ENCODE measurements at regions not wholly inside any gene's neighbourhood (a gene's known extent, or its start where the extent isn't known, plus 50 kb on each side); places are given as distances from the start of the nearest gene placed in this dataset.

DNA sequence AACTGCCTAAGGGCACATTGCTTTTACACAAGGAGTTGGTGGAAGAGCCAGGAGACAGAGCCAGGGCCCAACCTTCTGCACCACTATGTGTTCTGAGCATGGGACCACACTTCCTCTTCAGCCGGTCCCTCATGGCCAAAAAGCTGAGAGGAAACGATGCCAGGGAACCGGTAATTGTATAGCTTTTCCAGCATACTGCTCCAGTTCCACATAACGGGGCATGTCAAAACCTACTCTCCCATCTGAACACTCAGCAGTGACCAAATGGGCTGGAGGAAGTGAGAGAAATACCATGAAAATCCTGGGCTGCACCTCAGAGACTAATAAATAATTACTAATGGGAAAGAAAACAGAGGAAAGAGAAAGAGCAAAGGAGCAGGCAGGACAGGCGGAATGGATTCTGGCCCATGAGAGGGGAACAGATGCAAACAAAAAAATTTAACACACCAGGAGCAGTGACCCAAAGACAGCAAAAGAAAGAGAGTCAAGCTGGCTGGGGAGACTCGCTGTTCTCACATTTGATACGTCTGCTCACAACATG is 52.0 kb upstream of the BMP2 start:
- H3K4me3 Mint-ChIP-seq, result no peak overlapping the region
- no peaks in the 10 kb centered on the region for H3K36me3 Mint-ChIP-seq
- no peak overlapping the region for H3K27ac Mint-ChIP-seq
- H3K4me1 Mint-ChIP-seq, result no peaks in the 10 kb centered on the region
- H3K9me3 Mint-ChIP-seq, result peaks cover 0 to 11% (median 0%) of the 10 kb centered on the region in 7 donors
- H3K27me3 Mint-ChIP-seq, result peaks cover 0 to 8% (median 0%) of the 10 kb centered on the region in 3 donors
- ATAC-seq (ENCODE audit: low read depth in 2 of 2) (no peak), DNase-seq (no peak)

DNA sequence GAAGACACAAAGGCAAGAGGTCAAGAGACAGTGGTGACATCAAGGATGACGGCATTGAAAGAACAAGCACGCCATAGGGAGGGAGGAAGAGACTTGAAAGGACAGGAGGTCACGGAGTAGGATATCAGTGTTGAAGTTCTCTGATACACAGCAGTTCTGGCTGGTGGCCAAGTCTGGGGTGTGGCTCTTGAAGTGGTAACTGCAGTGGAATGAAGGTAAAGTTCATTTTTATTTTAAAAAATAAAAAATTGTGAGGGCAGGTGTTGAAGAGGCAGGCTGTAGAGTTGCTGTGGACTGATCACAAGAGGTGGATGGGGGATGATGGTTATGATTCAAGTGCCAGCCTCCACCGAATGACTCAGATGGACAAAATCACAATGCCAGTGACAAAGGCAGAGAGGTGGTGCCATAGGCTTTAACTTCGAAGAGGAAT is 53.2 kb upstream of the BMP2 start:
- no peak for ATAC-seq (ENCODE audit: low read depth in 2 of 2)
- Mint-ChIP-seq H3K4me3 (no peak overlapping the region), H3K36me3 (no peaks in the 10 kb centered on the region), H3K9me3 (peaks cover 0 to 6% (median 0%) of the 10 kb centered on the region in 7 donors), H3K4me1 (no peaks in the 10 kb centered on the region), H3K27ac (no peak overlapping the region), H3K27me3 (peaks cover 0 to 8% (median 0%) of the 10 kb centered on the region in 3 donors)
- no peak for DNase-seq

DNA sequence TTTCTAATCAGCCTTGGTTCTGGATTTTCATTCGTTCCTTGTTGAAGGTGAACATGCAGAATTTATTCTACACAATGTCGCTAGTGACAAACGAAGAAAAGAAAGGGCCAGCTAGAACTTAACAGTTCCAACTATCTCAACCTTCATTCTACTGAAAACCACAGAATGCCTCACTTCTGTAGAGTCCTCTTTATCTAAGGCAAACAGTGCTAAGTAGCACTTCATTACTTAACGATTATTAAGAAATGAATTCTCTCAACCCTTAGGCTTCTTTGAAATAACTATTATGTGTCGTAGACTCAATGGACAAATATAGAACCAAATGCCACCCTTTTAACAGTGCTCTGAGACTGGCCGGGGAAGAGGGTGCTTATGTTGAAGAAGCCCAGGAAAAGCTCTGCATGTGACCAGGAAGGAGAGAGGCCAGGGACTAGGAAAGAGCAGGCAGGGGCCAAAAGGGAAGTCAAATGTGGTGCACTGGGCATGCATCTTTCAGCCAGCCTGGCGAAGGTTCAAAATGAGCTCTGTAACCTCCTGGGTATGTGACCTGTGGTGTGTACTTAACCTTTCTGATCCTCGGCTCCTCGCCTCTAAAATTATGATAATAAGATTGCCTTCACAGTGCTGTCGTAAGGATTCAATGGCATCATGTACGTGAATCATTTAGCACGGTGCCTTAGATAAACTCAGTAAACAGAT is 55.4 kb upstream of the BMP2 start:
- H3K9me3 Mint-ChIP-seq, result no peaks in the 10 kb centered on the region

DNA sequence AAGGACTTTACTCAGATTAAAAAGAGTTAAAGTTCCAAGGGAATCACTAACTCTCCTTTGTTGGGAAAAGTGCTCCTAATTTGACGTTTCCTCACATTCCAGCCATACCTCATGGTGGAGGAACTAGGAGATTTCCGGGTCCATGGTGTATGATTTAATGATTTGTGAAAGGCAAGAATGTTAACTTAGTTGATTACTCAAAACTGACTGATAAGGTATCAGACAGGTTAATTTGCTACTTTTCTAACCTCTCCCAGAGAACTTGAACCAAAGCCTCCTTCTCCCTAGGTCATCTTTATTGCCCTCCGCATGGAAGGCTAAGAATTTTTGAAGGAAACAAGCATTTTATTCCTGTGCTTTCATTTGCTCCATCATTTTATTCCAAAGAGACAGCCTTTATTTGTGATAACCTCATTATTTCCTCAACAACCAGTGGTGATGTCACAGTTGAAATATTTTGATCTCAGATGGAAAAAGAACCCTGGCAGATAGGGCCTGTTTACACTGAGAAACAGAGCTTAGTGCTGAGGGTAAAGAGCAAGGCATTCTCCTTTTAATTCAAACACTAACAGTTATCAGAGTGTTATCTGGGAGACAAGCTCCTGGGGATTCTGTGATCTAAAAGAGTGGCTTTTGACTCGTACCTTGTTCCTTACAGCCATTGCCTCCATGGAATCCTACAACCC is 57.4 kb upstream of the BMP2 start:
- ATAC-seq (ENCODE audit: low read depth in 2 of 2) (no peak), DNase-seq (no peak)
- Mint-ChIP-seq H3K36me3 (no peaks in the 10 kb centered on the region), H3K4me1 (no peaks in the 10 kb centered on the region), H3K27me3 (no peaks in the 10 kb centered on the region), H3K4me3 (no peak overlapping the region), H3K9me3 (no peaks in the 10 kb centered on the region), H3K27ac (no peak overlapping the region)

More for the DNA sequence above, 55.4 kb upstream of the BMP2 start:
- Mint-ChIP-seq H3K27me3 (no peaks in the 10 kb centered on the region), H3K36me3 (no peaks in the 10 kb centered on the region), H3K27ac (no peak overlapping the region), H3K4me1 (no peaks in the 10 kb centered on the region), H3K4me3 (no peak overlapping the region)
- DNase-seq (no peak), ATAC-seq (ENCODE audit: low read depth in 2 of 2) (no peak)

DNA sequence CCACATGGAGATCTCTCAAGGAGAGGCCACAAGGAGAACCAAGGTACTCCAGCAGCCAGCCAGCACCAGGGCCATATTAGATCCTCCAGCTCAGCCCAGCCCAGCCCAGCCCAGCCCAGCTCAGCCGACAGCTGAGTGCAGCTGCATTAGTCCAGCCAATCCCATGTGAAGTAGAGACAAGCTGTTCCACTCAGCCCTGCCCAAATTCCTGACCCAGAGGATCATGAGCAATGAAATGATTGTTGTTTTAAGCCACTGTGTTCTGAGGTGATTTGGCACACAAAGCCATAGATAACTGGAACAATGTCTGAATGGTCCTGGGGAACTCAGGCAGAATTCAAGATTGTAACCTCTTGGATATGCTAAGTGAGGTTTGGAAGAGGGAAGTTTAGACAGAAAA is 59.5 kb upstream of the BMP2 start:
- H3K36me3 Mint-ChIP-seq, result no peaks in the 10 kb centered on the region
- no peaks in the 10 kb centered on the region for H3K4me1 Mint-ChIP-seq
- DNase-seq (no peak), ATAC-seq (ENCODE audit: low read depth in 2 of 2) (no peak)
- no peaks in the 10 kb centered on the region for H3K27me3 Mint-ChIP-seq
- H3K4me3 Mint-ChIP-seq, result peak overlapping the region in 1 of 8 donors; percentile 21
- no peak overlapping the region for H3K27ac Mint-ChIP-seq
- no peaks in the 10 kb centered on the region for H3K9me3 Mint-ChIP-seq

DNA sequence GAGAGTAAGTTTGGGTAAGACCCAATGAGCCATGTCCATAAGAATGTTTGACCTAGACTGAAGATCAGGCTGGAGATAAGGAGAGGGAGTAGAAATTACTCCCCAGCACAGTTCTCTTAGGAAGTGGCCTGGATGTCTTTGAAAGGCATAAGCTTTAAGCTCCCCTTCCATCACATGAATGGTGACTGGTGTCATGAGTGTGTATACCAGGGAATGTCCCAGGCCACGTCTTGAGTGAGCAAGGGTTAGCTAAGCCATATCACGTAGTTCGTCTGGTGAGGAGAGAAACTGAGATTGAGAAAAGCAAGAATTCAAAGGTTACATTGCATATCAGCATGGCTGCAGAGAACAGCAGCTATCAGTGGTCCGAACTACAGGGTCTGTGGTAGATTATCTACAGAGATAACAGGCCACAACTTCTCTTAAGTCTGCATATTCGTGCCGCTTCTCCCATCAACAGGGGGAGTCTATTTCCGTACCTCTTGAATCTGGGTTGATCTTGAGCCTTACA is 60.1 kb upstream of the BMP2 start:
- ATAC-seq (ENCODE audit: low read depth in 2 of 2) (no peak), DNase-seq (no peak)
- no peaks in the 10 kb centered on the region for H3K4me1 Mint-ChIP-seq
- H3K27me3 Mint-ChIP-seq, result no peaks in the 10 kb centered on the region
- no peak overlapping the region for H3K4me3 Mint-ChIP-seq
- no peaks in the 10 kb centered on the region for H3K9me3 Mint-ChIP-seq
- H3K36me3 Mint-ChIP-seq, result no peaks in the 10 kb centered on the region
- no peak overlapping the region for H3K27ac Mint-ChIP-seq

DNA sequence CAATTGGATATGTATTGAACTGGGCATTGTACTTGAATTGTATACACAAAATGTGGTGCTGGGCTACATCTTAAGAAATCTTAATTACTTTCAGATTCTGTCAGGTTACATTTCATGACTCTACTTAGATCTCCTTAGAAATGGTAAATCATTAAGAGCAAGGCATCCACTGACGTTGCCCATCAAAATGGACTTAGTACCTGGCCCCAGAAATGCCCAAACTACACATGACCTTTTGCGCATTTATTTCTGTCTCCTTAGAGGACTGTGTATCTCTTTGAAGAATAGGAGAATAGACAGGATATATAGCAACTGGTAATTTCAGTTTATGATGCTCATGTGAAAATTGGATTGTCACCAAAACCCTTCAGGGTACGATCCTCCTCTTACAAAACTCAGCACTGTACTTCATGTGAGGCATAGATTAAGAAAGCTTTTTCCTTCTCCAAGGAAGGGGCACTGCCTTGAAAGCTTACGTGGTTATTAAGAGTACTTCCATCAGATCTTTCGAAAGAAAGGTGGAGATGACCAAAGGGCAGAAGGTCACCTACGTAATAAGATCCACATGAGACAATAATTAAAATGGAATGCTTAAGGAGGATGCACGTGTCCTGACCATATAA is 61.4 kb upstream of the BMP2 start:
- Mint-ChIP-seq H3K4me1 (no peaks in the 10 kb centered on the region), H3K9me3 (peaks cover 0 to 5% (median 0%) of the 10 kb centered on the region in 7 donors), H3K27ac (no peak overlapping the region), H3K4me3 (no peak overlapping the region), H3K27me3 (no peaks in the 10 kb centered on the region), H3K36me3 (no peaks in the 10 kb centered on the region)
- ATAC-seq (ENCODE audit: low read depth in 2 of 2) (no peak), DNase-seq (no peak)

DNA sequence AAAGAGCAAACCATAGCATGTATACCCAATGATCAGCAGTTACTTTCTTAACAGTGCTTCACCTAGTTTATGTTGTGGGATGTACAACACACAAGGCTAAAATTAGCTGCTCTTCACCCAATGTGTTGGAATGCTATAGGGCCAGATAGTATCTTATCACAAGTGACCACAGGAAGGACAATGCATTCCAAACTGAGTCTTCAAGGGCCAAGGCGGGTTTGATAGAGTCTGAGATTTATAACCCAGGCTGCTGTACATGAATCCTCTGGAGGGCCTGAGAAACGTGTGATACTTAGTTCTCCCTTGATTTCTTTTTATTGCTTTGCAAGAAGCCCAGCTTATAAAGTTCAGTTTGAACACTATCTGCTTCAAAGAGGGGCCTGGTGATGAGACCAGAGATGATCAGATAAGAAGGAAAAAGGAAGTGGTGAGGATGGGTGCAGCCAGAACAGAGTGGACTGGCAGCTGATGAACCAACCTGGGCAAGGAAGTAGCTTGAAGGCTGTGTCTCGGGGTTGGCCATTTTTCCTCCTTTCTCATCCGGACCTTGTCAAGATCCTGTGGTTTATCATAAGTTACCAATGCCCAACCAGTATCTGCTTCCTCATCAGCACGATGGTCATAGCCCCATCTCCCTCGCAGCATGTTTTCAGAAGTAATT is 62.2 kb upstream of the BMP2 start:
- Mint-ChIP-seq H3K4me1 (peaks cover 0 to 5% (median 5%) of the 10 kb centered on the region in 3 donors), H3K4me3 (no peak overlapping the region), H3K27me3 (no peaks in the 10 kb centered on the region), H3K27ac (no peak overlapping the region), H3K9me3 (peaks cover 0 to 5% (median 0%) of the 10 kb centered on the region in 7 donors), H3K36me3 (no peaks in the 10 kb centered on the region)
- DNase-seq (no peak), ATAC-seq (ENCODE audit: low read depth in 2 of 2) (no peak)

DNA sequence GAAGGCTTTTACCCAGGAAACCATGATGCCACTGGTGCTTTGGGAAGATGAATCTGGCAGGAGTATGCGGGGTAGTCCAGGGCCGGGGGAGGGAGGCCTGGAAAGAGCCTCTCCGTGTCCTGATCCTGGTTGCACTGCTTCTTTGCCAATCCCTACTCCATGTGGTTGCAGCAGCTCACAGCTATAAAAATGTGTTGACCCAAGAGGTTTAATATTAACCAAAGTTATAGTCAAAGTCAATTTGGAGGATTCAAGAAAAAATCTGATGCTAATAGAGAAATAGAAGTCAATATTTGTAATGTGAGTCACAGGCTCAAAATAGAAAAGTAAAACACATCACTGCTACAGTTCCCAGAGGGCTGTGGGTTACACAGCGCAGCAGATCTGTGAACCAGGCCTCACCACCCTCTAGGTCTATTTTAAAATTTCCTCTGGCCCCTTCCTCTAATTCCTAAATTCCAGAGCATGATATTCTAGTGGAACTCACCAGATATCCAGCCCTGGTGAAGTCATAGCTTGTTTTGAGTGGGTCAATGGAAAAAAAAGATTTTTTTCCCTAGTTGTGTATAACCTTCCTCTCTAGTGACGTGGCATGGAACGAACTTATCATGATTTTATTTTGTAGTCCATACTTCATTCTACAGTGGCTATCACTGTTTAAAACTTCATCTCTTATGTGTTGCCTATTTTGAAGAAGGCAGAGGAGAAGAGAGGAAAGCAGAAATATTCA is 63.2 kb upstream of the BMP2 start:
- DNase-seq (no peak), ATAC-seq (ENCODE audit: low read depth in 2 of 2) (no peak)
- no peak overlapping the region for H3K4me3 Mint-ChIP-seq
- peaks cover 0 to 5% (median 5%) of the 10 kb centered on the region in 3 donors for H3K4me1 Mint-ChIP-seq
- H3K27me3 Mint-ChIP-seq, result no peaks in the 10 kb centered on the region
- H3K36me3 Mint-ChIP-seq, result no peaks in the 10 kb centered on the region
- peaks cover 0 to 9% (median 0%) of the 10 kb centered on the region in 7 donors for H3K9me3 Mint-ChIP-seq
- no peak overlapping the region for H3K27ac Mint-ChIP-seq

DNA sequence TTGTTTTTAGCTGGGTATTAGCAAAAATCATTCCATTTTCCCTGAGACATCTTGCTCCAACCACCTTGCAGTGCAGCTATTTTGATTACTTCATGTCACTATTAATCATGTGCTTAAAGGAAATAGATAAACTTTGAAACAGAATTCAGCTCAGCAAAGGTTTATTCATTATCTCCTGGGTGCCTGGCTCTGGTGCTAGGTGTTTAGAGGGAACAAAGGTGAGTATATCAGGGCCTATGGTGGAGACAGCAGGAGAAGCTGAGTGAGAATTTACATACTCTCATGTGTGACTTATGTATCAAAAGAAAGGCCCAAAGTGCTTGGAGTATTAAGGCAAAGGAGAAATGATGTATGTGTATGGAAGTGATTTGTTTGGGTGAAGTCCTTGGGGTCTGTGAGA is 63.8 kb upstream of the BMP2 start:
- H3K27me3 Mint-ChIP-seq, result no peaks in the 10 kb centered on the region
- no peak for ATAC-seq (ENCODE audit: low read depth in 2 of 2)
- H3K36me3 Mint-ChIP-seq, result no peaks in the 10 kb centered on the region
- no peak overlapping the region for H3K4me3 Mint-ChIP-seq
- DNase-seq, result no peak
- H3K9me3 Mint-ChIP-seq, result peaks cover 0 to 9% (median 0%) of the 10 kb centered on the region in 7 donors
- H3K27ac Mint-ChIP-seq, result no peak overlapping the region
- peaks cover 0 to 5% (median 5%) of the 10 kb centered on the region in 3 donors for H3K4me1 Mint-ChIP-seq

DNA sequence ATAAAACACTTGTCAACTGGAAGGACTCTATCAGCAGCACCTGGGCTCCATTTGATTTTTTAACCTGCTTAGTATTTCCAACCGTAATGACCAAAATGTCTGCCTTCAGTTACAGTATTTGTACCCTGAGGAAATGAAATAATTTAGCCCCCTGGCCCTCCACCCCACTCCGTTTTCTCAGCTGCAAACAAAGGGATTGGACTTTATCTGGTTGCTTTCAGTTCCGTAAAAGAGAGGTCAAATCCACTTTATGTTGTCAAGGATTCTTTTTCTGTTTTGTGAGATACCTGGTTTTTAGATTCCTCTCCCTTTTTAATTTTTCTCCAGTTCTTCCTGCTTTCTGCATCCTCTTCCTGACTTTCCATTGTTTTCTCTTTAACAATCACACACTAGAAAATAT is 64.4 kb upstream of the BMP2 start:
- H3K27ac Mint-ChIP-seq, result peak overlapping the region in 1 of 6 donors; percentile 22
- ATAC-seq (ENCODE audit: low read depth in 2 of 2), result no peak
- peaks cover 0 to 9% (median 0%) of the 10 kb centered on the region in 7 donors for H3K9me3 Mint-ChIP-seq
- no peak overlapping the region for H3K4me3 Mint-ChIP-seq
- no peak for DNase-seq
- H3K27me3 Mint-ChIP-seq, result no peaks in the 10 kb centered on the region
- peaks cover 0 to 5% (median 5%) of the 10 kb centered on the region in 3 donors for H3K4me1 Mint-ChIP-seq
- H3K36me3 Mint-ChIP-seq, result no peaks in the 10 kb centered on the region

DNA sequence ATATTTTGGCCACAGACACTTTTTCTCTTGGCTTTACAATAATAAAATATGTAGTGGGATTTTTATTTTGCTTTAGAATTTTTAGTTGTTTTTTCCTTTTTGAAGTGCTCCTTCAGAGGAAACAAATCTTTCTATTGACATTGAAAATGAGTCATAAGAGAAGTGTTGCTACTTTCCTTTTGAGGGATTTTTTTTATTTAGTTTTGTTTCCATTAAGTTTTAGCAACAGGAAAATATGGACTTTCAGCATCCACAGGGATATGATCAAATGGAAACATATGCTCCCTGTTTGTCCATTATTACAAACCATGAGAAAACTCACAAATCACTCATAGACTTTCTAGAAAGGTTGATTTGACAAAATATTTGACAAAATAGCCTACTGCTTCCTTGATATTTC is 65.3 kb upstream of the BMP2 start:
- no peak for DNase-seq
- peaks cover 0 to 5% (median 5%) of the 10 kb centered on the region in 3 donors for H3K4me1 Mint-ChIP-seq
- H3K27ac Mint-ChIP-seq, result no peak overlapping the region
- no peak for ATAC-seq (ENCODE audit: low read depth in 2 of 2)
- peaks cover 0 to 9% (median 0%) of the 10 kb centered on the region in 7 donors for H3K9me3 Mint-ChIP-seq
- no peak overlapping the region for H3K4me3 Mint-ChIP-seq
- no peaks in the 10 kb centered on the region for H3K27me3 Mint-ChIP-seq
- no peaks in the 10 kb centered on the region for H3K36me3 Mint-ChIP-seq
